Fibroblast of lung (primary cell): ENCODE measurements at regions not wholly inside any gene's neighbourhood (a gene's known extent, or its start where the extent isn't known, plus 50 kb on each side); places are given as distances from the start of the nearest gene placed in this dataset.

Source experiments
- CTCF ChIP-seq, 2 donors: IDR thresholded peaks in 1 of 2; conservative IDR thresholded peaks in 1 of 2; 1 replicate in 1 of 2; 2 replicates in 1 of 2; pipeline ENCODE4 v1.5.1; 2011 to 2012; ENCODE audit warnings: low read length in 2 of 2, control low read depth in 1 of 2, inconsistent platforms in 1 of 2, low read depth in 1 of 2, mild to moderate bottlenecking in 1 of 2
- EZH2 ChIP-seq: IDR thresholded peaks from 2 replicates; pipeline ENCODE4 v1.5.1; 2012; ENCODE audit warnings: low read length, control low read depth, mild to moderate bottlenecking; ENCODE audit errors: missing control alignments

- TF ChIP-seq CTCF (conservative IDR thresholded peaks at IDR 0.05 in 1 of 2, IDR thresholded peaks at IDR 0.05 in 1 of 2; ENCODE audit: low read depth in 1 of 2, low read length in 2 of 2) (no peak), EZH2 (no peak)
Measured at GRCh38 chr16:85250609-85251223, 138.4 kb upstream of the CIBAR2 start.
